HG02870 (cell line): ENCODE measurements at regions not wholly inside any gene's neighbourhood (a gene's known extent, or its start where the extent isn't known, plus 50 kb on each side); places are given as distances from the start of the nearest gene placed in this dataset.

Experiments used
- ATAC-seq: cut with Tn5 transposase; IDR thresholded peaks from one replicate; pipeline ENCODE4 v1.9.1; 2021; ENCODE audit warnings: mild to moderate bottlenecking, moderate library complexity; ENCODE audit not compliant: unreplicated experiment

DNA sequence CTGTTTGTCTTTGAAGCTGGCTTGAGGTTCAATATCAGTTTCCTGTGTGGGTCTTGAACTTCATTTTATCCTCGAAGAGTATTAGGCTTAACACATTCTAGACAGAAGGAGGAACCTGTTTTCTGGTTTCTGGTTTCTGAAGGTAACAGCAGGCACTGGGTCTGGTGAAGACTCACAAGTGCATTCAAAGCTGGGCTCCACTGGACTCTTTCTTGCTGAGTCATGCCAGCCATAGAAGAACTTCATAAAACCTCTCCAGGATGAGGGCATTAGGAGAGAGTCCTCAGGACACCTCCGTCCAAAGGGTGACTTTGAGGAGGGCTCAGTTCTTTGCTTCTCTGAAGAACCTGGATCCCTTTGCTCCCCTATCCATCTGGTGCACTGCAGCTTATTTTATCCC lies 668.6 kb upstream of the SLC10A2 start:
- ATAC-seq, result no peak

DNA sequence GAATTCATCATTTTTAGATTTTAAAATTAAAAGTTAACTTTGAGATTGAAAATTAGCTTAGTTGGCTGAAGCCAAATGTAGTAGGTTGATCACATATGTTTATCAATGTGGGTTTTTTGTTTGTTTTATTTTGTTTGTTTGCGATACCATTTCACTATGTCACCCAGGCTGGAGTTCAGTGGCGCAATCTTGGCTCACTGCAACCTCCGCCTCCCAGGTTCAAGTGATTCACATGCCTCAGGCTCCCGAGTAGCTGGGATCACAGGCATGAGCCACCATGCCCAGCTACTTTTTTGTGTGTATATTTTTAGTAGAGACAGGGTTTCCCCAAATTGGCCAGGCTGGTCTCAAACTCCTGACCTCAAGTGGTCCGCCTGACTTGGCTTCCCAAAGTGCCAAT lies 665.7 kb upstream of the SLC10A2 start:
- no peak for ATAC-seq

DNA sequence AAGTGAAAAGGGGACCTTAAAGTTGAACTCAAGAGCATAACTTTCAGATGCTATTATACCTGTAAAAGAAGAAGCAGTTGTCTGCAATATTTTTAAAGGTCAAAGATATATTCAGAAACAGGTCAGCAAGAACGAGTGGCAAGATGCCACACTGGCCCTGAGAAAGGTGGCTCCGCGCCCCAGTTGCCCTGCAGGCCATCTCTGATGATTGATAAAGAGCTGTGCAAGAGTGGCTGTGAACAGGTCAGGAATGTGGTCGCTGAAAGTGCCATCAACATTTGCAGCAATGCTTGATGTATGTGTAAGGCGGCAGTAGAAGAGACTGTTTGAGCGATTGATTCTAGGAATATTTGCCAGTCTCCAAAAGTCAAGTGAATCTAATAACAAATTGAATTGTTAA lies 664.2 kb upstream of the SLC10A2 start:
- ATAC-seq, result no peak

DNA sequence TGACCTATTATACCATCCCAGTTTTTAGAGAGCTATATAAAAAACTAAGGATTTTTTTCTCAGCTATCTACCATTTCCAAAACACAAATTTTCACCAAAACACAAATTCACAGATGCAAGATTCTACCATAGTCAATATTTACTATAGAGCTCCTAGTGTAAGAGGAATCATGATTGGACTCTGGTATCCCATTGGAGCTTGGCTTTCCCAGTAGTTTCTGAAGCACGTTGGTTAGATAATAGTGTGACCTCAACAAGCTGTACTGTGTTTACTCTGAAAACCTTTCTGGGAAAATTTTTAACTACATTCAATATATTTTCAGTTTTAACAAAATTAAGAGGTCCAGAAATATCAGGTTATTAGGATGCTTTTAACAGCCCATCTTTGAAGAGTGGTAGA lies 660.6 kb upstream of the SLC10A2 start:
- ATAC-seq, result no peak

DNA sequence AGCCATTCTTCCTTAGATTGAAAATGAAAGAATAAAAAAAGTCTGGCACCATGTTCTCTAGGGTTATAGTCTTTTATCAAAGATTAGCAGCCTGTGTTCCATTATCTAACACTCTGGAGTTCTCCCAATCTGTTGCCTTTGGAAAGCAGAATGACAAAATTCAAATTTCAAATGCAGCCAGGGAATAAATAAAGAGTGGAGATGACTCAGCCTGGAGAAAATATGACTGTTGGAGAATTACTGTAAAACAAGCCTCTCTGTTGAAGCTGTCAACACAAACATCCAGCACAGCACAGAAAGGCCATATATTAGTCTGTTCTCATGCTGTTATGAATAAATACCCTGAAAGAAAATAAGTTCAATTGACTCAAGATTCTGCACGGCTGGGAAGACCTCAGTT lies 650.5 kb upstream of the SLC10A2 start:
- ATAC-seq, result no peak

DNA sequence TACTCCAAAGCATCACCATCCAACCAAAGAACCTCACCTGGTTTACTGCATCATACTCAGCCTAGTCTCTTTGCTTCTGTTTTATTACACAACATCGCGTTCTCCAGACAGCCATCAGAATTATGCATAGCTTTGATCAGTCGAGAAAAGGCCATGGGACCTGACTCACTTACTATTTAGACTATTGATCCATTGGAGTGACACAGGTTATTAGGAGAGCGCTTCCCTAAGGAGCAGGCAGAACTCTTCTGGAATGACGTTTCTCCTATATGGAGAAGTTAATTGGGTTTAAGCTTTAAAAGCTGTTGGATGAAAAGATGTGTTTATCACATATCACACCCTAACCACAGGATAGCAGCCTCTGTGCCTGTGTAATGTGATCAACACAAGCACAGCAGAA lies 649.1 kb upstream of the SLC10A2 start:
- ATAC-seq, result no peak

DNA sequence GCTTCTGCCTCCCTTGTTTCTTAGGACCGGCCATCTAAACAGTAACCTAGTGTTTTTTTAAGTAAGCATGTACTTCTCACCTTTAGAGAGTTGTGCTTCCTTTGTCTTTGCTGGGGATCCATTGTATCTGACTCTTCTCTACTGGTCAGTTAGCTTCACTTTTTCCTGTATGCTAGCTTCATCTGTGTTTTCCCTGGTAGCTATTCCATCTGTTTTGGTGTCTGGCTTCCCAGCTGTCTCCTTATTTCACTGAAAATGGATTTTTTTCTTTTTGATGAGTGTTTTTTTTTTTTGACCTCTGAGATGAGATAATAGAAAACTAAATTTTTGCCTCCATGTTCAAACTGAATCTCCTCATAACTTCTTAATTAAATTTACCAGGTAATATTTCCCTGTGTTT lies 637.0 kb upstream of the SLC10A2 start:
- ATAC-seq, result no peak

DNA sequence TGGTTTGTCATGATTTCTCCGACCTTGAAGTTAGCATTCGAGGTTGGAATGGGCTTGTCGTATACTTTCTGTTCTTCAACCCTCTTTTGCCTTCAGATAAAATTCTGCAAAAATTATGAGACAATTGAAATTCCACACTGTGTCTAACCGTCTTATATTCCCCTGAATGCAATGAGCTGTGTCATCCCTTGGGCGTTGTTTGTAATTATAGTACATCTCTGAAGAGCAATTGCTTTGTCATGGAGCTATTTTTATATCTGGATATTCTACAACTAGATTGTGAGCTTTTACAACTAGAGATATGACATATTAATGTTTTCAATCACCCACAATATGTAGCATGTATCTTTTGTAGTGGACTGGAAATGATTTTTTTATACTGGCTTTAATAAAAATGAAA lies 631.8 kb upstream of the SLC10A2 start:
- ATAC-seq, result no peak

DNA sequence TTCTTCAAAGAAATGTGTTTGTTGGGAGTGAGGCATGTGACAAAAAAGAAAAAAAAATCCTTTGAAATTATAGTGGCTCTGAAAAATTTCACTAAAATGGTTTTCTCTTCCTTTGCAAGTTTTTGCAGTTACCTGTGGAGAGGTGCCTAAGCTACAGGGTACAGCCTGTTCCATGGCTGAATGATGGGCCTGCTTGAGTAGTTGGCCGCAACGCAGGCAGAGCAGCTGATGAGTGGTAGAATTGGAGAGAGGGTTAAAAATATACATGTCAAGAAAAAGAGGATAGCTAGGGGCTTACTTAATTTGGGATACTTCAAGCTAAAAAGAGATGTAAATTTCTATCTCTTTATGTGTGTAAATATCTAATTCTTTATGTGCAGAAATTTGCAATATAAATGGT lies 629.1 kb upstream of the SLC10A2 start:
- no peak for ATAC-seq

DNA sequence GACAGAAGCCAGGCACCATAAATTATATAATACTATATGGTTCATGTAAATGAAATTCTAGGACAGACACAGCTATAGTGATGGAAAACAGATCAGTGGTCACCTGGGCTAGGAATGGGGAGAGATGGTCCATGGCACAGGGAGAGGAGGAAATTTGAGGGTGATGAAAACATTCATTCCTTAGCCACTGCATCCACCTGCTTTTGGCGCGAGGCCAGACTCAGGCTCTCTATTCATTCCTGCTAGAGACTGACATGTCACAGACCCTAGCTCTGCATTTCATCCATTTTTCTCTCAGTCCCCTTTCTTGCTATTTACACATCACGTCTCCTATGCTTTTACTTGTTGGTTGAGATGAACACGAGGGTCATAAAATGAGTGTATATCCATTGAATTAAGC lies 628.3 kb upstream of the SLC10A2 start:
- no peak for ATAC-seq

DNA sequence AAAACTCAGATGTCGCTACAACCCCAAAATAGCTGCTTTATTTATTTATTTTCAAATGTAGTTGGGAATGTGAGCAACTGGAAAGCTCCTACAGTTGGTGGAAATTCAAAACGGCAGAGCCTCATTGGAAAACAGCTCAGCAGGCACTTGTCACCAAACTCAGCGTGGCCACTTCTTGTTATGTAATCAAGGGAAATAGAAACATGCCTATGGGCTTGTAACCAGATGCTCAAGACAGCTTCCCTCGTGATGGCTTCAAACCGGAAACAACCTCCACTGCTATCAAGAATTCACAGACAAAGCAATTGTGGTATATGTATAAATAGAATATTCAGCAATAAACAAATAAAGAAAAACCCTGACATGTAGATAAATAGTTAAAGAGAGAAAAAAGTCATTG lies 627.8 kb upstream of the SLC10A2 start:
- no peak for ATAC-seq

DNA sequence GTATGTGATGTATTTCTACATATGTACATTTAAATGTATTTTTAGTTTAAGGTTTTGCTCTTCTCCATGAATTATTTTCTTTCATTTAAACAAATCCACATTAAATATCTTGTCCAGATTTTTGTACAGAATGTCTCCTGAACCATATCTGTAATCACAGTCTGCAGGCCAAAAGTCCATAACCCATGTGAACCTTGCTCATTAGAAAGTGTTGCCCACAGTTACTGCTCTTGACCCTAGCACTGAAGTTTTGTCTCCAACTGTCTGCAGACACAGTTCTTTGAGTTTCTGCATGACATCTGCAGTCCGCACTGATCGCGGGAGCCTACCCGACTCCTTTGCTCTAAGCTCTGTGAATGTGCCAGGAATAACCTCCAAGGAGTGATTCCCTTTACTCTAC lies 626.2 kb upstream of the SLC10A2 start:
- no peak for ATAC-seq

DNA sequence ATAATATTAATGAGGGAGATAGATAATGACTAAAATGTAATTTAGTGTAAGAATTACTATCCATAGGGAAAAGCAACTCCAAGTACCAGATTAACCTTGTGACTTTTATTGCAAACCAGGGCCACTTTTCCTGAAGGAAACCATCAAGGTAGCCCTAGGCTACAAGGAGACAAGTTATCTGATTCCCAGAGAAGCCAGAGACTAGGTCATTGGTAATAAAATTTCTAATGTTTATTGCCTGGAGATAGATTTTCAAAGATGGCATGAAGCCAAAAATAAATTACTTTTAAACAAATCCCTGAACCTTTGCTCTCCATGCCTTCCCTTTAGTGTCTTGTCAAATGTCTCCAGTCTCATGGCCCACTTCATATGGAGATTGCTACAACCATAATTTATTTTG lies 610.1 kb upstream of the SLC10A2 start:
- ATAC-seq, result no peak

DNA sequence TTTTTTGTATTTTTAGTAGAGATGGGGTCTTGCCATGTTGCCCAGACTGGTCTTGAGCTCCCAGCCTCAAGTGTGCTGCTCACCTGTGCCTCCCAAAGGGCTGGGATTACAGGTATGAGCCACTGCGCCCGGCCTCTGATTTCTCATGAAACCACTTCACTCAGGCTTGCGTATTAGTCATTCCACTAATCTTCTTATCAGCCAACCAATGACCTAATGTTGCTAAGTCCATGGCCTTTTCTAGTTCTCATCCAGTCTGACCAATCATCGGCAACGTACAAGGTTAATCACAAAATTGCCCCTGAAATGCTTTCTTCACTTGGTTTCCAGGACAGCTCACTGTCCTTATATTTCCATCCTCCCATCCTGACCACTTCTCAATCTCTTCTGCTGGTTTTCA lies 605.3 kb upstream of the SLC10A2 start:
- no peak for ATAC-seq

DNA sequence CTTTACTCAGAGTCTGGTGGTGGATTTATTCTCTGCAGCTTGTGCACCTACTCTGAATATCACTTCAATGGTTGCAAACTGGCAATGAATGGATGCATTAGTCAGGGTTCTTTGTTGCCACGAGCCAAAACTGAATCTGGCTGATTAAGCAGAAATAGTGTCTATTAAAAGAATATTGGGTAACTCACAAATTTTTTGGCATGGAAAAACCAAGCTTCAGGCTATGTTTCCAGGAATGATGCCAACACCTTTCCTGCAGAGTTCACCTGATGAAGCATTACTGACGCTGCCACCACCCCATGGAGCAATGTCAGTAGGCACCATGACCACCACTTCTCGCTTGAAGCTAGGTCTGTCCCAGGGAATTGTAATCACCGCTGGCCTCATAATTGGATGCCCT lies 597.8 kb upstream of the SLC10A2 start:
- no peak for ATAC-seq

DNA sequence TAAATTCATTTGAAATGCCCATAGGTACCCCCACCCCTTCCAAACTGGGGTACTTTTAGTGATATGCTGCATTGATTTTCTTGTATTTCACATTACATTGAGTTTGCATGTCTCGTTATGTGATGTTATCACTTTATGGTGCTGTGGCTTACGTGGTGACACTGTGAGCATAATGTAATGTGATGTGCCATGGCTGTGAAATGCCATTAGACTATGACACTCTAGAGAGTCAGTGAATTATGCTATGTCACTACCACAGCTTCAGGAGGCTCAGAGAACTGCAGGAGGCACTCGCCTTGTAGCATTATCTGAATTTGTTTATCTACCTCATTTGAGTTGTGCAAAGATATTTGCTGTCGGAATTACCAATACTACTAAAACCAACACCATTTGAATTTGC lies 590.1 kb upstream of the SLC10A2 start:
- ATAC-seq, result no peak

DNA sequence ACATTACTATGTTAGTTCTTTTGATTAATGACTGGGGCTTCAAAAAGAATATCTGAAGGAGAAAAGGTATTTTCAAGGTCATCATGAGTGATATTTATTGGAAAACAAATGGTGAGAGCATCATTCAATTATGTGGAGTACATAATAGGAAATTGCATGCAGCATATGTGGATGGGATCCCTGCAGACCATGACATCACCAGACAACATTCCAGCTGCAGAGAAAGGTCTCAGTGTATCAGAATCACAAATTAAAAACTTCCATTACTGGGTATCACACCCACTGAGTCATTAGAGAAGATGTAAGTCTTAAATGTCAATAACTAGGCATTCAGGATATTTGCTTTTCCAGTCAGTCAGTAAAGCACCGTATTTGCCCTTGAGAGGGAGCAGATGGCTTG lies 574.4 kb upstream of the SLC10A2 start:
- no peak for ATAC-seq

DNA sequence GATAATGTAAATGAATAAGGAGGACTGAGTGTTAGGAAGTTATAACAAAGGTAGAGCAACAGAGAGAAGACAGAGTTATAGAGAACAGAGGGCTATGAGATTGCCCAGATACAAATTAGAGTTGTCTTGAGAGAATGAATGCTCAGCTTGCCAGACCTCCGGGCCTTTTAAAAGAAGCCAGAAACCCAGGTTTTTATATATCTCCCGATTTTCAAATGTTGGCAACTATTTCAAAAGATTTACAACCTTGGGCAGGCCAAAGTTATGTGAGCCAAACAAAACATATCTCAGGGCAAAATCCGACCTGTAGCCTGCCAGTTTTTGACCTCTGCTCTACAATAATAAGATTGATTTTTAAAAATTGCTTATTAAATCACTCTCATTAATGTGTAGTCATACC lies 573.1 kb upstream of the SLC10A2 start:
- ATAC-seq, result no peak

DNA sequence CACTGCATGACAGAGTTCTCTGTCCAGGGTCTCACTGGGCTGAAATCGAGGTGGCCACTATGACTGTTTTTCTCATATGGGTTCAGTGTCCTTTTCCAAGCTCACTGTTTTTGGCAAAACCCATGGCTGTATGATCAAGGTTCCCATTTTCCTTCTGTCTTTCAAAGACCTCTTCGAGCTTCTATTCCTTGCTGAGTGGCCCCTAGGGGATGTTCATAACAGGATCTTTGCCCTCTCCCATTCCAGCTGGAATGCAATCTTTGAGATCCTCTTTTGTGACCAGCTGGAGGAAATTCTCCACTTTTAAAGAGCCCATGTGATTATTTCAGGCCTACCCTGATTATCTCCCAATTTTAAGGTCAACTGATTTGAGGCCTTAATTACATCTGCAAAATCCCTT lies 572.5 kb upstream of the SLC10A2 start:
- no peak for ATAC-seq

DNA sequence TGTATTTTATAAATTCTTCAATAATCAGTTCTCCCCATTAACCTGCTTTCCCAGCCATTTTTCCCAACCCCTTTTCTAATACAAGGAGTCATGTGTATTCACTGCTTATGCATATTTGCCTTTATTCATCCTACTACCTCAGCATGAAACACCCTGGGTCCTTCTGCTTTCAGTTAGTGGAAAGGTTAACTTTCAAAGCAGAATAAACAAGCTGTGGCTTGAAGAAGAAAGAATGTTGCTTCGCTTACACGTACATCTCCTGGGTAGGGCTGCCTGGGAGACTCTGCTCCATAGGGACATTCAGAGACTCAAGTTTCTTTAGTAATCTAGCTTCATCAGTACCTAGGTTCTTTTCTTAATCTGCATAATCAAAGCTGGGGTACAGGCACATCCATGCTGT lies 567.8 kb upstream of the SLC10A2 start:
- no peak for ATAC-seq

DNA sequence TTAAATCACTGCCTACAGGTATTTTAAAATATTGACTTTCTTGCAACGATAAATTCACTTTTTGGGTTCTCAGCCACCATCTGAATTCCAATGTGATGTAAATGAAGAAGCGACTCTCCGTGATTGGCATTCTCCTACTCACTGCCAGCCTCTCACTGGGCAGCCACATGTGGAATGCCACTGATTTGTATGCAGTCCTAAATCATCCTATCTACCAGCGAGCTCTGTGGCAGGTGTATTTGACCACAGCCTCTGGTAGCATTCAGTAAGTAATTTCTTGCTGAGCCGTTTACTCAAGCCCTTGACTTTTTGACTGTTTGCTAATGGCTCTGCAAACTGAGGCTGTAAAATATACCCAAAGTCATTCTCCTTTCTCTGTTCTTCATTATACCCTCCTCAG lies 559.0 kb upstream of the SLC10A2 start:
- ATAC-seq, result no peak

DNA sequence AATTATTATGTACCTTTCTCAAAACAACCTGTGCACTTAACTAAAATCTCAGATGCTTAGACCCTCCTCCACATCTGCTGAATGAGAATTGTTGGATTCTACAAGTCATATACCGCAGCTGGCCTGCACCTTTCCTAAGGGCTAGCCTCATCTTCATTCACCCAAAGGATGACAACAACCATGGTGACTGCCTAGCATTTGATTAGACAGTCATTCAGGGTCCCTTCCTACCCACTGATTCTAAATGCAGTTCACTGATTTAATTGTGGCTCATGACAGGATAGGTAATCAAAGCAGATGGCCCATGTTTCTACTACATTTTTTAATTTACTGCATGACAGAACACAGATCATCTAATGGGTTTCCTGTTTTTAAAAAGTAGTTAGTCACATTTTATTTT lies 551.9 kb upstream of the SLC10A2 start:
- no peak for ATAC-seq

DNA sequence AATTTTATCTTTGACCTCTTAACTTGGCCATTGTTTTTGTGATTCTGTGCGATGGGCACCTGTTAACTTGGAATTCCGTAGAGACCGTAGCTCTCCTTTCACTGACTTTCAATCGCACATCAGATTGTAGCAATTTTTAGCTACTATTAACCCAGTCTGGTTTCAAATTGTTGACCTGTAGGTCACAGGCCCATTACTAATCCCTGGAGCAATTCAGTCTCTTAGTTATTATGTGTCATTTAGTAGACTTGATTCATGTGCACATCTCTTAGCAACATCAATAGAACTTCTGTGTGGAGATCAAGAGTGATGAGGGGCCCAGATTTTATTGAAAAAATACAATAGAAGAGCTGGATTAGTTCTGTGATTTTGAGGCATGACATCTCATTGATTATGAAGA lies 549.6 kb upstream of the SLC10A2 start:
- ATAC-seq, result no peak

DNA sequence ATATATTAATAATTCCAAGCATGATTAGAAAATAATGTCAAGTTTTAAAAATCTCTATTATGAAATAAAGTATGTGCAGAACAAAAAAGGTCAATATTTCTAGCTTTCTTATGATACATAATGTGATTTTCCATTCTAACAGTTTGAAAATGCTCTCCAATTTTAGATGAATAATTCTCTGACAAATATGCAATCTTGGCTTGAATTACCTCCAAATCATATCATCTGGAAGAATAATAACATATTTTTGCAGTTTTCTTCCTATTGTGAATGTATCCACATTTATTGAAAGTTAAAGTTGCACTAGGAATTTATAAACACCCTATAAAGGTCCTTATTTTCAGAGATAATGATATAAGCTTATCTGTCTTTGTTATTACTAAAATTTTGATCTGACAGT lies 548.5 kb upstream of the SLC10A2 start:
- ATAC-seq, result no peak
